ENCODE measurements at regions not wholly inside any gene's neighbourhood (a gene's known extent, or its start where the extent isn't known, plus 50 kb on each side); places are given as distances from the start of the nearest gene placed in this dataset.

- H3K36me3 ChIP-seq (replicated peaks in 1 of 2; ENCODE audit: control insufficient read depth in 1 of 2, insufficient read depth in 2 of 2, low read length in 2 of 2): no peaks in the 10 kb centered on the region
- H3K9ac ChIP-seq (ENCODE audit: insufficient read depth, low read length, poor library complexity, severe bottlenecking): no peak overlapping the region
- H3K27me3 ChIP-seq (ENCODE audit: control insufficient read depth in 2 of 2, insufficient read depth in 2 of 2, low read length in 2 of 2): peaks cover 0 to 4% of the 10 kb centered on the region in 2 donors
- Mint-ChIP-seq H3K4me3 (peak overlapping the region in 1 of 2 donors; percentile 70), H3K4me1 (peaks cover 10% of the 10 kb centered on the region), H3K27me3 (ENCODE audit: low read depth in 3 of 3) (peaks cover 4 to 17% (median 11%) of the 10 kb centered on the region in 3 donors), H3K27ac (no peak overlapping the region), H3K9me3 (peaks cover 0 to 9% (median 5%) of the 10 kb centered on the region in 7 donors), H3K36me3 (peaks cover 0 to 1% of the 10 kb centered on the region in 2 donors)
- no peak overlapping the region for H3K4me2 ChIP-seq (replicated peaks; ENCODE audit: extremely low read depth, low read length, poor library complexity, severe bottlenecking)
- H3K79me2 ChIP-seq (ENCODE audit: insufficient read depth, low read length): no peaks in the 10 kb centered on the region
- WGBS (ENCODE audit: insufficient coverage): 93% methylated on average over 7 of the region's 11 CpGs
- intact Hi-C loops (cut with micrococcal nuclease): loop anchor here (5.0 to 10.0 kb wide), 3 partner anchors 33 to 98 kb away; no protein-coding TSS in a partner anchor
- H3K4me3 ChIP-seq (replicated peaks in 1 of 3; ENCODE audit: low read depth in 2 of 3, low read length in 3 of 3): no peak overlapping the region
- no peak overlapping the region for H3K27ac ChIP-seq (ENCODE audit: low read depth in 1 of 2, low read length in 2 of 2)
- no peak overlapping the region for H2AFZ ChIP-seq (ENCODE audit: insufficient read depth, low read depth, low read length, poor library complexity, severe bottlenecking)
- no peak for TF ChIP-seq CTCF (IDR thresholded peaks at IDR 0.05)
- no peak for DNase-seq
- peaks cover 16 to 21% of the 10 kb centered on the region in 2 donors for H3K4me1 ChIP-seq (ENCODE audit: control insufficient read depth in 1 of 2, insufficient read depth in 2 of 2, low read length in 2 of 2)
- no peaks in the 10 kb centered on the region for H4K20me1 ChIP-seq (ENCODE audit: insufficient read depth, low read length)
- peaks cover 0 to 7% of the 10 kb centered on the region in 2 donors for H3K9me3 ChIP-seq (replicated peaks in 1 of 2; ENCODE audit: control insufficient read depth in 1 of 2, insufficient read depth in 1 of 2, low read length in 2 of 2)
Measured at GRCh38 chr1:25040122-25040685, 110.1 kb upstream of the RUNX3 start.

GRCh38 chr1:25039229-25039628 is 109.2 kb upstream of the RUNX3 start:
- H3K4me1 ChIP-seq (ENCODE audit: control insufficient read depth in 1 of 2, insufficient read depth in 2 of 2, low read length in 2 of 2): peaks cover 25 to 31% of the 10 kb centered on the region in 2 donors
- DNase-seq: peak in 2 of 3 donors; percentile 40 to 42
- Mint-ChIP-seq H3K27me3 (ENCODE audit: low read depth in 3 of 3) (peaks cover 4 to 15% (median 11%) of the 10 kb centered on the region in 3 donors), H3K36me3 (peaks cover 0 to 6% of the 10 kb centered on the region in 2 donors), H3K27ac (peak overlapping the region in 1 of 7 donors; percentile 8), H3K9me3 (peaks cover 0 to 9% (median 4%) of the 10 kb centered on the region in 7 donors), H3K4me3 (peak overlapping the region in 1 of 2 donors; percentile 5), H3K4me1 (peaks cover 10% of the 10 kb centered on the region)
- H3K79me2 ChIP-seq (ENCODE audit: insufficient read depth, low read length): no peaks in the 10 kb centered on the region
- H3K9me3 ChIP-seq (replicated peaks in 1 of 2; ENCODE audit: control insufficient read depth in 1 of 2, insufficient read depth in 1 of 2, low read length in 2 of 2): peaks cover 0 to 7% of the 10 kb centered on the region in 2 donors
- no peak overlapping the region for H3K4me2 ChIP-seq (replicated peaks; ENCODE audit: extremely low read depth, low read length, poor library complexity, severe bottlenecking)
- TF ChIP-seq CTCF (IDR thresholded peaks at IDR 0.05): no peak
- no peak overlapping the region for H3K27ac ChIP-seq (ENCODE audit: low read depth in 1 of 2, low read length in 2 of 2)
- no peak overlapping the region for H3K9ac ChIP-seq (ENCODE audit: insufficient read depth, low read length, poor library complexity, severe bottlenecking)
- H3K27me3 ChIP-seq (ENCODE audit: control insufficient read depth in 2 of 2, insufficient read depth in 2 of 2, low read length in 2 of 2): peaks cover 0 to 4% of the 10 kb centered on the region in 2 donors
- intact Hi-C loops (cut with micrococcal nuclease): loop anchor here in 1 of 2 donors (5.0 kb wide), 1 partner anchor 107 kb away; the partner anchor contains the start of gene RUNX3
- no peaks in the 10 kb centered on the region for H4K20me1 ChIP-seq (ENCODE audit: insufficient read depth, low read length)
- WGBS (ENCODE audit: insufficient coverage): 96% methylated on average over 5 of the region's 8 CpGs
- H2AFZ ChIP-seq (ENCODE audit: insufficient read depth, low read depth, low read length, poor library complexity, severe bottlenecking): no peak overlapping the region
- H3K4me3 ChIP-seq (replicated peaks in 1 of 3; ENCODE audit: low read depth in 2 of 3, low read length in 3 of 3): no peak overlapping the region
- H3K36me3 ChIP-seq (replicated peaks in 1 of 2; ENCODE audit: control insufficient read depth in 1 of 2, insufficient read depth in 2 of 2, low read length in 2 of 2): no peaks in the 10 kb centered on the region
